VCaP (cell line): ENCODE measurements at regions not wholly inside any gene's neighbourhood (a gene's known extent, or its start where the extent isn't known, plus 50 kb on each side); places are given as distances from the start of the nearest gene placed in this dataset.

Experiments
- H3K27ac ChIP-seq: fragments of 450-650 bp; 2 replicates; pipeline ENCODE4 v1.5.1; 2017
- CTCF ChIP-seq: fragments of 450-650 bp; conservative IDR thresholded peaks from 2 replicates; pipeline ENCODE4 v1.5.1; 2017; ENCODE audit warnings: mild to moderate bottlenecking, moderate library complexity

- H3K27ac ChIP-seq: no peak overlapping the region
- TF ChIP-seq CTCF: no peak
These were observed 134.6 kb upstream of the EEF1E1 start for GRCh38 chr6:8236956-8237355.

GRCh38 chr6:8234321-8234720 lies 132.0 kb upstream of the EEF1E1 start:
- no peak for TF ChIP-seq CTCF

GRCh38 chr6:8231956-8232355 lies 129.6 kb upstream of the EEF1E1 start:
- no peak for TF ChIP-seq CTCF
- no peak overlapping the region for H3K27ac ChIP-seq

More at GRCh38 chr6:8234321-8234720, 132.0 kb upstream of the EEF1E1 start:
- no peak overlapping the region for H3K27ac ChIP-seq

GRCh38 chr6:8229915-8230756 lies 127.8 kb upstream of the EEF1E1 start:
- TF ChIP-seq CTCF: no peak
- H3K27ac ChIP-seq: no peak overlapping the region

GRCh38 chr6:8225113-8225512 lies 122.8 kb upstream of the EEF1E1 start:
- TF ChIP-seq CTCF: no peak
- no peak overlapping the region for H3K27ac ChIP-seq

GRCh38 chr6:8223678-8224077 lies 121.3 kb upstream of the EEF1E1 start:
- no peak overlapping the region for H3K27ac ChIP-seq
- no peak for TF ChIP-seq CTCF

- no peak overlapping the region for H3K27ac ChIP-seq
- peak; percentile 47; the same call in 1 of the 2 replicates for TF ChIP-seq CTCF
These were observed 117.1 kb upstream of the EEF1E1 start for GRCh38 chr6:8219352-8219943.
